Mesothelial cell of epicardium (in vitro differentiated cells): ENCODE measurements at regions not wholly inside any gene's neighbourhood (a gene's known extent, or its start where the extent isn't known, plus 50 kb on each side); places are given as distances from the start of the nearest gene placed in this dataset.

Experiments
- DNase-seq, 2 experiments: peaks; one replicate each; pipeline ENCODE4 v3.0.0; 2021; ENCODE audit warnings: low spot score in 2 of 2; ENCODE audit not compliant: unreplicated experiment in 2 of 2
- H3K27ac Mint-ChIP-seq: 2 replicates; pipeline ENCODE4 v1.8.0; 2021; ENCODE audit warnings: mixed read lengths
- H3K27me3 Mint-ChIP-seq: 2 replicates; pipeline ENCODE4 v1.8.0; 2021; ENCODE audit warnings: low read depth, mixed read lengths
- H3K36me3 Mint-ChIP-seq: 2 replicates; pipeline ENCODE4 v1.8.0; 2021; ENCODE audit warnings: mixed read lengths
- H3K4me1 Mint-ChIP-seq: 2 replicates; pipeline ENCODE4 v1.8.0; 2021; ENCODE audit warnings: mixed read lengths
- H3K4me3 Mint-ChIP-seq: 2 replicates; pipeline ENCODE4 v1.8.0; 2021; ENCODE audit warnings: mild to moderate bottlenecking, moderate library complexity, mixed read lengths
- H3K9me3 Mint-ChIP-seq: 2 replicates; pipeline ENCODE4 v1.8.0; 2021; ENCODE audit warnings: mixed read lengths
- TF ChIP-seq, protein P1 (sequence below): fragments of 200-600 bp; sonication (generic); IDR thresholded peaks from one replicate; pipeline ENCODE4 v1.5.0; 2021; ENCODE audit warnings: antibody characterized with exemption; ENCODE audit not compliant: unreplicated experiment

DNA sequence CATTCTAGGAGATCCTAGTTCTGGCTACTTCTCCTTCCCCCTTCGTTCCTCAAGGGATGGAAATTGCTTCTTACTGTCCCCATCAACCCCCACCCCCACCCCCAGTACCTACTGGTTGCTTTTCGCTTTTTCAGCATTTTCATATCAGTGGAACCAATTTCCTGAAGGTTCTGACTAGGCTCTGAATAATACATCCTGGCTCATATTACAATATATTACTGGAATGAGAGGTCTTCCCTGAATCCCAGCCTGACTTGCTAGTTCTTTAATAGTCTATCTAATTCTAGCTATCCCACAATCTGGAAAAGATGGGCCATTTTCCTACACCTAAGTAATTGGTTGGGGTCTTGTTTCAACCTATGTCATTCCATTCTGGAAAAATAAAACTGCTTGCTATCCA lies 207.4 kb downstream of the COG6 start:
- TF ChIP-seq, protein P1, sequence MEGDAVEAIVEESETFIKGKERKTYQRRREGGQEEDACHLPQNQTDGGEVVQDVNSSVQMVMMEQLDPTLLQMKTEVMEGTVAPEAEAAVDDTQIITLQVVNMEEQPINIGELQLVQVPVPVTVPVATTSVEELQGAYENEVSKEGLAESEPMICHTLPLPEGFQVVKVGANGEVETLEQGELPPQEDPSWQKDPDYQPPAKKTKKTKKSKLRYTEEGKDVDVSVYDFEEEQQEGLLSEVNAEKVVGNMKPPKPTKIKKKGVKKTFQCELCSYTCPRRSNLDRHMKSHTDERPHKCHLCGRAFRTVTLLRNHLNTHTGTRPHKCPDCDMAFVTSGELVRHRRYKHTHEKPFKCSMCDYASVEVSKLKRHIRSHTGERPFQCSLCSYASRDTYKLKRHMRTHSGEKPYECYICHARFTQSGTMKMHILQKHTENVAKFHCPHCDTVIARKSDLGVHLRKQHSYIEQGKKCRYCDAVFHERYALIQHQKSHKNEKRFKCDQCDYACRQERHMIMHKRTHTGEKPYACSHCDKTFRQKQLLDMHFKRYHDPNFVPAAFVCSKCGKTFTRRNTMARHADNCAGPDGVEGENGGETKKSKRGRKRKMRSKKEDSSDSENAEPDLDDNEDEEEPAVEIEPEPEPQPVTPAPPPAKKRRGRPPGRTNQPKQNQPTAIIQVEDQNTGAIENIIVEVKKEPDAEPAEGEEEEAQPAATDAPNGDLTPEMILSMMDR = no peak
- DNase-seq = no peak
- H3K27me3 Mint-ChIP-seq = no peaks in the 10 kb centered on the region
- no peak overlapping the region for H3K4me3 Mint-ChIP-seq
- H3K27ac Mint-ChIP-seq = no peak overlapping the region
- H3K36me3 Mint-ChIP-seq = no peaks in the 10 kb centered on the region
- H3K4me1 Mint-ChIP-seq = no peaks in the 10 kb centered on the region
- H3K9me3 Mint-ChIP-seq = peaks cover 12% of the 10 kb centered on the region

DNA sequence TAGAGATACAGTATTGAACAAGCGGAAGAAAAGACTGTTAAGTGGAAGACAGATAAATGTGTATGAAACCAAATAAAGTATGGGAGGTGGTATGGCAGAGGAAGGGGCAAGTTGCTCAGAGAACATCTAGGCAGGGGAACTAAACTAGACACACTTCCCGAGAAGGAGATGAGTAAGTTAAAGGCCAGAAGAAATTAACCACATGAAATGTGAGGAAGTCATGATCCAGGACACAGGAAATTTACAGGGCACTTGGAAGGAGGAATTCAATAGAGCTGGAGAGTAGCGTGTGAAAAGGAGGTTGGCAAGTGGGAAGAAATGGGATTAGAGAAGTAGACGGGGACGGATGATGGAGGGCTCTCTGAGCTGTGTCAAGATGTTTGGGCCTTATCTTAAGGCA lies 208.8 kb downstream of the COG6 start:
- Mint-ChIP-seq H3K27ac (no peak overlapping the region), H3K27me3 (no peaks in the 10 kb centered on the region), H3K36me3 (no peaks in the 10 kb centered on the region), H3K4me1 (no peaks in the 10 kb centered on the region), H3K4me3 (no peak overlapping the region), H3K9me3 (peaks cover 12% of the 10 kb centered on the region)
- no peak for DNase-seq
- TF ChIP-seq, protein P1 = no peak

DNA sequence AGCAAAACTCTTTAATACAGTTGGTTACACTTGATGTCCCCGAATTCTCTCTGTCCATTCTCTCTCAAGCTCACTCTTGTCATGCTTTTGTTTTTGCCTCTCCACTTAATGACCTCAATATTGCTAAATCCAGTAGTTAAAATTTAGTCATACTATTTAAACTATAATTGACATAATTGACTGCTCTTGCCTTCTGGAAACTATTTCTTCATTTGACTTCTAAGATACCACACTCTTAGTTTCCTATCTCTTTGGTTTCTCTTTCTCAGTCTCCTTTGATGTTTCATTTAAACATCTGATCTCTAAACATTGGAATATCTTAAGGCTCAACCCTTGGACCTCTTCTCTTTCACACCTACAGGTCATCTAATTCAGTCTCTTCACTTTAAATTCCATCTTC lies 211.3 kb downstream of the COG6 start:
- H3K9me3 Mint-ChIP-seq = peaks cover 17% of the 10 kb centered on the region
- no peak overlapping the region for H3K4me3 Mint-ChIP-seq
- TF ChIP-seq, protein P1 = no peak
- no peak for DNase-seq
- no peak overlapping the region for H3K27ac Mint-ChIP-seq
- H3K36me3 Mint-ChIP-seq = no peaks in the 10 kb centered on the region
- no peaks in the 10 kb centered on the region for H3K27me3 Mint-ChIP-seq
- no peaks in the 10 kb centered on the region for H3K4me1 Mint-ChIP-seq

DNA sequence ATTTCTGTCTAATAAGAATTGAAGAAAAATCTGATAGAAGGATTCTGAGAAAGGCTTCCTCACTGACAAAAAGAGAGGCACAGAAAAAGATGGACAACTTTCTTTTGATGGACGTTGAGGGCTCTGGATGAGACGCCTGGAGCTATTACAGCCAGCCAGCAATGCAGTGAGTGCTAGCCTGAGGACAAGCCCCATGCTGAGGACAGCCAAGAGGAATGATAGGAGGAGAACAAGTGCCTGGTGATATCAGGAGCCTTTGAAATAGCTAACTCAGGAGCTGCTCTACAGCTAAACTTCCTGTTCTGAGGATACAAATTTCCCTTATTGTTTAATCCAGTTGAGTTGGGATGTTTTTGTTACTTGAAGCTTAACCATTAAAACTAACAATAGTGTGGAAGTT lies 212.3 kb downstream of the COG6 start:
- no peaks in the 10 kb centered on the region for H3K27me3 Mint-ChIP-seq
- TF ChIP-seq, protein P1 = no peak
- DNase-seq = no peak
- no peaks in the 10 kb centered on the region for H3K4me1 Mint-ChIP-seq
- no peak overlapping the region for H3K27ac Mint-ChIP-seq
- no peaks in the 10 kb centered on the region for H3K36me3 Mint-ChIP-seq
- peaks cover 17% of the 10 kb centered on the region for H3K9me3 Mint-ChIP-seq
- no peak overlapping the region for H3K4me3 Mint-ChIP-seq

DNA sequence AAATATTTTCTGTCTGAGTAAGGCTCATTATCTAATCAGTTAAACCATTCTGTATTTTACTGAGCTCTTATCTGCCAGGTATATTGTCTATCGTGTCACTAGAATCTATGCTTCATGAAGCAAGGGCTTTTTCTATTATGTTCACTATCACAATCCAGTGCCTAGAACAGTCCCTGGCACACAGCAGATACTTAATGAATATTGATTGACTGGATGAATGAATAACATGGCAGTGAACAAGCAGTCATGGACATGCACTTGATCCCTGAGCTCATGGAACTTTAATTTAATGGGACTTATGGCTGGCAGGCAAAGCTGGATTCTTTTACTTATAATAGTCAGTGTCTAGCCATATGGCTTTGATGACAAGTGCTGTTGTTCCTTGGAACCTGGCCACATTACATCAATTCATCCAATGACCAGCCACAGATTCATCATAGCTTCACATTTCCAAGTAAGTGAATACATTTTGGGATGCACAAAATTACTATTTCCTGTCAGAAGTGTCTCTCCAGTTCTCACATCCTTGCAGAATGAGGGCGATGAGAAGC lies 214.8 kb downstream of the COG6 start:
- Mint-ChIP-seq H3K27me3 (no peaks in the 10 kb centered on the region), H3K4me1 (peaks cover under 1% of the 10 kb centered on the region), H3K36me3 (no peaks in the 10 kb centered on the region), H3K9me3 (peaks cover 17% of the 10 kb centered on the region), H3K27ac (no peak overlapping the region), H3K4me3 (no peak overlapping the region)
- TF ChIP-seq, protein P1 = no peak
- no peak for DNase-seq
